Calu3 (cell line): ENCODE measurements at regions not wholly inside any gene's neighbourhood (a gene's known extent, or its start where the extent isn't known, plus 50 kb on each side); places are given as distances from the start of the nearest gene placed in this dataset.

Experiments used
- BruUV-seq: library from RNA; stranded (reverse); fragments of 400-500 nt; replicated peaks from 2 replicates; lab custom pipeline; 2021; lab: Mats Ljungman, UMichigan
- CTCF ChIA-PET: fragments of 300-600 bp; sonication (Branson Sonifier 250); formaldehyde crosslinking; loops from one replicate; lab custom pipeline; 2022; ENCODE audit warnings: antibody characterized with exemption; lab: Charles Lee
- DNase-seq: peaks from one replicate; pipeline ENCODE4 v3.0.0; 2022
- H3K27ac Mint-ChIP-seq: one replicate; pipeline ENCODE4 v1.8.0; 2022; ENCODE audit warnings: mixed read lengths; ENCODE audit not compliant: unreplicated experiment
- H3K27me3 Mint-ChIP-seq: one replicate; pipeline ENCODE4 v1.8.0; 2022; ENCODE audit warnings: mixed read lengths; ENCODE audit not compliant: unreplicated experiment
- H3K36me3 Mint-ChIP-seq: one replicate; pipeline ENCODE4 v1.8.0; 2022; ENCODE audit warnings: mild to moderate bottlenecking, moderate library complexity, mixed read lengths; ENCODE audit not compliant: insufficient read depth, unreplicated experiment
- H3K4me1 Mint-ChIP-seq: one replicate; pipeline ENCODE4 v1.8.0; 2022; ENCODE audit warnings: mild to moderate bottlenecking, low read depth, mixed read lengths; ENCODE audit not compliant: unreplicated experiment
- H3K4me3 Mint-ChIP-seq: one replicate; pipeline ENCODE4 v1.8.0; 2022; ENCODE audit warnings: mild to moderate bottlenecking, low read depth, moderate library complexity, mixed read lengths; ENCODE audit not compliant: unreplicated experiment
- H3K9me3 Mint-ChIP-seq: one replicate; pipeline ENCODE4 v1.8.0; 2022; ENCODE audit warnings: low read depth, mixed read lengths; ENCODE audit not compliant: unreplicated experiment
- intact Hi-C: fragments of 100-400 bp; cut with micrococcal nuclease; formaldehyde crosslinking; loops from one replicate; pipeline ENCODE4 v1.10.0; 2022; ENCODE audit not compliant: unreplicated experiment
- TF ChIP-seq, protein P1 (sequence below): fragments of 200-600 bp; IDR thresholded peaks from one replicate; pipeline ENCODE4 v1.8.0; 2022; ENCODE audit warnings: antibody characterized with exemption; ENCODE audit not compliant: unreplicated experiment

- no peak for DNase-seq
- intact Hi-C loops = no loop called here
- no peaks in the 10 kb centered on the region for H3K4me1 Mint-ChIP-seq
- no peaks in the 10 kb centered on the region for H3K9me3 Mint-ChIP-seq
- no peak overlapping the region for H3K27ac Mint-ChIP-seq
- CTCF ChIA-PET = no interaction called here
- no peaks in the 10 kb centered on the region for H3K36me3 Mint-ChIP-seq
- BruUV-seq = no TSS peak
- TF ChIP-seq, protein P1, sequence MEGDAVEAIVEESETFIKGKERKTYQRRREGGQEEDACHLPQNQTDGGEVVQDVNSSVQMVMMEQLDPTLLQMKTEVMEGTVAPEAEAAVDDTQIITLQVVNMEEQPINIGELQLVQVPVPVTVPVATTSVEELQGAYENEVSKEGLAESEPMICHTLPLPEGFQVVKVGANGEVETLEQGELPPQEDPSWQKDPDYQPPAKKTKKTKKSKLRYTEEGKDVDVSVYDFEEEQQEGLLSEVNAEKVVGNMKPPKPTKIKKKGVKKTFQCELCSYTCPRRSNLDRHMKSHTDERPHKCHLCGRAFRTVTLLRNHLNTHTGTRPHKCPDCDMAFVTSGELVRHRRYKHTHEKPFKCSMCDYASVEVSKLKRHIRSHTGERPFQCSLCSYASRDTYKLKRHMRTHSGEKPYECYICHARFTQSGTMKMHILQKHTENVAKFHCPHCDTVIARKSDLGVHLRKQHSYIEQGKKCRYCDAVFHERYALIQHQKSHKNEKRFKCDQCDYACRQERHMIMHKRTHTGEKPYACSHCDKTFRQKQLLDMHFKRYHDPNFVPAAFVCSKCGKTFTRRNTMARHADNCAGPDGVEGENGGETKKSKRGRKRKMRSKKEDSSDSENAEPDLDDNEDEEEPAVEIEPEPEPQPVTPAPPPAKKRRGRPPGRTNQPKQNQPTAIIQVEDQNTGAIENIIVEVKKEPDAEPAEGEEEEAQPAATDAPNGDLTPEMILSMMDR = no peak
- no peaks in the 10 kb centered on the region for H3K27me3 Mint-ChIP-seq
- H3K4me3 Mint-ChIP-seq = no peak overlapping the region
These were observed 364.0 kb upstream of the SLC14A2 start for GRCh38 chr18:45251236-45251635.

DNA sequence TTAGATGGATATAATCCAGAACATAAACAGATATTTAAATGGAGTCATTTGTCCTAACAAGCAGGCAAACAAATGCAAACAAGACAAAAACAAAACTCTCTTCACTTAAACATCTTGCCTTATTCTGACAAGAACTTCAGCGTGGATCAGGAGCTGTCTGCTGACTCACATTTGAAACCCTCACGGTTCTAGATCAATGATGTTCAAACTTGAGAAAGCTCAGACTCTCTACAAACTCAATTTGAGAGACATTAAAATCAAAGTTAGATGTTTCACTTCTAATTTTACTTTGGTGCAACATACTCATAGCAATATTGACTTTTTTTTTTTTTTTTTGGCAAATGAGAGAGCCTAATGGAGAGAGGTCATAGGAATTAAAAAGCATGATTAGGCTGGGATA is 362.8 kb upstream of the SLC14A2 start:
- BruUV-seq = no TSS peak
- TF ChIP-seq, protein P1 = no peak
- DNase-seq = no peak
- Mint-ChIP-seq H3K4me3 (no peak overlapping the region), H3K36me3 (no peaks in the 10 kb centered on the region), H3K27me3 (no peaks in the 10 kb centered on the region), H3K9me3 (no peaks in the 10 kb centered on the region), H3K27ac (no peak overlapping the region), H3K4me1 (no peaks in the 10 kb centered on the region)
- CTCF ChIA-PET = interaction anchor here (0.7 kb wide), 1 partner anchor 31 kb away, joined by 4 read pairs; no protein-coding TSS in a partner anchor
- intact Hi-C loops = no loop called here

DNA sequence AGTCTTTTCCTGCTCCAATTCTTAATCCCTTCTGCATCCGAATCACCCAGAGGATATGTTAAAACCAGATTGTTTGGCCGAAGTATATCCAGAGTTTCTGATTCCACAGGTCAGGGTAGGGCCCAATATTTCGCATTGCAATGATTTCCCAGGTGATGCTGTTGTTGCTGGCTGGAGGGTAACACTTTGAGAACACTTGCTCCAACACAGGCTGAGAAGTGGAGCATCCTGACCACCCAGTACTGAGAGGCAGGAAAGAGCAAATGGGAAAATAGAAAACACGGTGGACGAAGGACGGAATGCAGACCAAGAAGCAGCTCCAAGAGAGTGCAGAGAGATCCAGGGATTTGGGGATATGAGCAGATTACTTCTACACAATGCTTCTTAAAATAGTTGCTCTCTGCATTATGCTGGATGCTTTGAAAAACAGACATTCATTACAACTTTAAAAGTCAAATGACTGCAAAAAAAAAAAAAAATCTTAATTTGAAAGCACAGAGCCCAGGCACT is 362.2 kb upstream of the SLC14A2 start:
- intact Hi-C loops = no loop called here
- Mint-ChIP-seq H3K36me3 (no peaks in the 10 kb centered on the region), H3K4me3 (no peak overlapping the region), H3K4me1 (no peaks in the 10 kb centered on the region), H3K27ac (no peak overlapping the region), H3K9me3 (no peaks in the 10 kb centered on the region), H3K27me3 (no peaks in the 10 kb centered on the region)
- CTCF ChIA-PET = no interaction called here
- TF ChIP-seq, protein P1 = no peak
- BruUV-seq = no TSS peak
- no peak for DNase-seq

DNA sequence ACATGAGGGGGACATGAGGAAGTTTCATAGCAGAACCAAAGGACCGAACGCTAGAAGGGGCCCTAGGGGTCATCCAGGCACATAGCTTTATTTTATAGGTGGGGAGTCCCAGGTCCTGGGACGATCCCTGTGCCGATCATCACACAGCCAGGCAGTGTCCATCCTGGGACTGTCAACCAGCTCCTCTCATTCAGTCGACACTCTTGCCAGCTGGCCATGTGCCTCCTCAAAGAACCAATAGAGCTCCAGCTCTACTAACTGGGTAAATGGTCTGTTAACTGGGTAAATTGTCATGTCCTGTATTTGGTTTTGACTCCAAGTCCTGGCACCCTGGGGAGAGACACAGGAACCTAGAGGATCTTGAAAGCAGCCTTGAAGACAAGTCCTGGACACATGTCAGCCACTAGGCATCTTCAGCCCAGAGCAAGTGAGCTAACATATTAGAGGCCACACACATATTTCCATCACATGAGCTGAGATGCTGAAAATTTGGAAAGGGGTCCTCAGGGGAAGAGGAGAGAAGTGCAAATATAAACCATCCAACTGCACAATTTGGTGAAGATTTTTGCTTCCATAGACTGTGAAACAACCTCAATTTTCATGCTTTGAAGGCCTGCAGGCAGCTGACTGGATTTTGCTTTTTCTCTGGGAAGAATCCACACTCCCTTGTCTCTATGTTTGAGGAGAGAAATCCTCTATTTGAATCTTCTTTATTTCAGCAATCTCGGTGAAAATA is 361.1 kb upstream of the SLC14A2 start:
- Mint-ChIP-seq H3K27ac (no peak overlapping the region), H3K27me3 (no peaks in the 10 kb centered on the region), H3K9me3 (no peaks in the 10 kb centered on the region), H3K4me1 (no peaks in the 10 kb centered on the region), H3K4me3 (no peak overlapping the region), H3K36me3 (no peaks in the 10 kb centered on the region)
- CTCF ChIA-PET = no interaction called here
- TF ChIP-seq, protein P1 = no peak
- DNase-seq = no peak
- intact Hi-C loops = no loop called here
- BruUV-seq = no TSS peak
